ENCODE measurements at regions not wholly inside any gene's neighbourhood (a gene's known extent, or its start where the extent isn't known, plus 50 kb on each side); places are given as distances from the start of the nearest gene placed in this dataset.
"Not testable (repeated sequence)": the region's sequence is repeated elsewhere in the genome, so short reads cannot be mapped to it uniquely, and the experiment has no call there.

DNA sequence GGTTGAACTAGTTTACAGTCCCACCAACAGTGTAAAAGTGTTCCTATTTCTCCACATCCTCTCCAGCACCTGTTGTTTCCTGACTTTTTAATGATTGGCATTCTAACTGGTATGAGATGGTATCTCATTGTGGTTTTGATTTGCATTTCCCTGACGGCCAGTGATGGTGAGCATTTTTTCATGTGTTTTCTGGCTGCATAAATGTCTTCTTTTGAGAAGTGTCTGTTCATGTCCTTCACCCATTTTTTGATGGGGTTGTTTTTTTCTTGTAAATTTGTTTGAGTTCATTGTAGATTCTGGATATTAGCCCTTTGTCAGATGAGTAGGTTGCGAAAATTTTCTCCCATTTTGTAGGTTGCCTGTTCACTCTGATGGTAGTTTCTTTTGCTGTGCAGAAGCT, 153.1 kb downstream of the GOLGA6L4 start:
- TF ChIP-seq EP300, CTCF (IDR thresholded peaks at IDR 0.05): not testable (repeated sequence)

Data from sigmoid colon (tissue), 4 donors.